MM.1S (cell line): ENCODE measurements at regions not wholly inside any gene's neighbourhood (a gene's known extent, or its start where the extent isn't known, plus 50 kb on each side); places are given as distances from the start of the nearest gene placed in this dataset.

Experiments used
- DNase-seq: peaks from one replicate; pipeline ENCODE4 v3.0.0-alpha.2; 2015
- H2AFZ ChIP-seq: fragments of 300-600 bp; sonication (generic); 2 replicates; pipeline ENCODE4 v1.6.0; 2016; ENCODE audit warnings: antibody characterized with exemption, low read length
- H3F3A ChIP-seq: fragments of 300-600 bp; sonication (generic); 2 replicates; pipeline ENCODE4 v1.6.1; 2016; ENCODE audit warnings: mild to moderate bottlenecking, antibody characterized with exemption, low read length, moderate library complexity, mixed read lengths; ENCODE audit not compliant: insufficient read depth
- H3K27ac ChIP-seq: fragments of 300-600 bp; sonication (generic); 2 replicates; pipeline ENCODE4 v1.5.1; 2016; ENCODE audit warnings: mild to moderate bottlenecking, low read length
- H3K27me3 ChIP-seq: fragments of 300-600 bp; sonication (generic); replicated peaks from 2 replicates; pipeline ENCODE4 v1.6.0; 2016; ENCODE audit warnings: low read length; ENCODE audit not compliant: insufficient read depth
- H3K36me3 ChIP-seq: fragments of 300-600 bp; sonication (generic); replicated peaks from 2 replicates; pipeline ENCODE4 v1.6.1; 2016; ENCODE audit warnings: mild to moderate bottlenecking, low read length, mixed read lengths; ENCODE audit not compliant: insufficient read depth
- H3K4me1 ChIP-seq: fragments of 300-600 bp; sonication (generic); 2 replicates; pipeline ENCODE4 v1.6.1; 2016; ENCODE audit warnings: low read length, mixed read lengths
- H3K4me2 ChIP-seq: fragments of 300-600 bp; sonication (generic); 2 replicates; pipeline ENCODE4 v1.6.0; 2016; ENCODE audit warnings: low read depth, low read length
- H3K4me3 ChIP-seq: fragments of 300-600 bp; sonication (generic); 2 replicates; pipeline ENCODE4 v1.5.1; 2016; ENCODE audit warnings: low read length, mixed read lengths
- H3K79me2 ChIP-seq: fragments of 300-600 bp; sonication (generic); 2 replicates; pipeline ENCODE4 v1.6.1; 2016; ENCODE audit warnings: mixed run types, low read length, mixed read lengths
- H3K9ac ChIP-seq: fragments of 300-600 bp; sonication (generic); 2 replicates; pipeline ENCODE4 v1.6.1; 2016; ENCODE audit warnings: low read length, mixed read lengths
- H3K9me2 ChIP-seq: fragments of 300-600 bp; sonication (generic); replicated peaks from 2 replicates; pipeline ENCODE4 v1.6.1; 2016; ENCODE audit warnings: mild to moderate bottlenecking, low read length, mixed read lengths; ENCODE audit not compliant: insufficient read depth
- H3K9me3 ChIP-seq: fragments of 300-600 bp; sonication (generic); replicated peaks from 2 replicates; pipeline ENCODE4 v1.6.1; 2016; ENCODE audit warnings: mild to moderate bottlenecking, low read length, mixed read lengths; ENCODE audit not compliant: insufficient read depth
- H4K20me1 ChIP-seq: fragments of 300-600 bp; sonication (generic); 2 replicates; pipeline ENCODE4 v1.6.1; 2016; ENCODE audit warnings: mild to moderate bottlenecking, low read length, moderate library complexity, mixed read lengths; ENCODE audit not compliant: insufficient read depth
- CTCF ChIP-seq: fragments of 300-600 bp; sonication (generic); IDR thresholded peaks from 2 replicates; pipeline ENCODE4 v1.5.1; 2016; ENCODE audit warnings: antibody characterized with exemption, low read length, mixed read lengths
- EZH2 ChIP-seq: fragments of 300-600 bp; sonication (generic); optimal IDR thresholded peaks from 2 replicates; pipeline ENCODE3; 2017; ENCODE audit warnings: low read depth, mild to moderate bottlenecking, antibody characterized with exemption, low read length, mixed read lengths
- EZH2phosphoT487 ChIP-seq: fragments of 300-600 bp; sonication (generic); IDR thresholded peaks from 2 replicates; pipeline ENCODE4 v1.6.1; 2018; ENCODE audit warnings: antibody characterized with exemption, low read length

DNA sequence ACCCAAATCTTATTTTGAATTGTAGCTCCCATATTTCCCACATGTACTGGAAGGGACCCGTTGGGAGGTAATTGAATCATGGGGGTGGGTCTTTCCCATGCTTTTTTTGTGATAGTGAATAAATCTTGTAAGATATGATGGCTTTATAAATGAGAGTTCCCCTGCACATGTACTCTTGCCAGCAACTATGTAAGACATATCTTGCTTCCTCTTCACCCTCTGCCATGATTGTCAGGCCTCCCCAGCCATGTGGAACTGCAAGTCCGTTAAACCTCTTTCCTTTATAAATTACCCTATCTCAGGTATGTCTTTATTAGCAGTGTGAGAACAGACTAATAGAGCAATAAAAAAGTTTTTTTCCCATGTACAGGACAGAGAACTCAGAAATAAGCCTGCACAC lies 468.4 kb upstream of the SPHKAP start:
- no peaks in the 10 kb centered on the region for H3K79me2 ChIP-seq
- H3K27ac ChIP-seq = no peak overlapping the region
- TF ChIP-seq EZH2phosphoT487 (no peak), CTCF (no peak), EZH2 (no peak)
- H3K4me2 ChIP-seq = no peak overlapping the region
- no peak overlapping the region for H3K9ac ChIP-seq
- no peaks in the 10 kb centered on the region for H3K9me2 ChIP-seq
- H2AFZ ChIP-seq = no peak overlapping the region
- H3K4me1 ChIP-seq = no peaks in the 10 kb centered on the region
- H3F3A ChIP-seq = no peaks in the 10 kb centered on the region
- H3K9me3 ChIP-seq = no peaks in the 10 kb centered on the region
- no peaks in the 10 kb centered on the region for H4K20me1 ChIP-seq
- H3K36me3 ChIP-seq = no peaks in the 10 kb centered on the region
- no peak overlapping the region for H3K4me3 ChIP-seq
- no peaks in the 10 kb centered on the region for H3K27me3 ChIP-seq
- no peak for DNase-seq

- H3K9me2 ChIP-seq = no peaks in the 10 kb centered on the region
- TF ChIP-seq EZH2phosphoT487 = no peak
- TF ChIP-seq EZH2 = no peak
- TF ChIP-seq CTCF = no peak
- H3K4me2 ChIP-seq = no peak overlapping the region
- no peaks in the 10 kb centered on the region for H3K4me1 ChIP-seq
- no peaks in the 10 kb centered on the region for H3K9me3 ChIP-seq
- no peaks in the 10 kb centered on the region for H3F3A ChIP-seq
- no peaks in the 10 kb centered on the region for H4K20me1 ChIP-seq
- H3K27ac ChIP-seq = no peak overlapping the region
- no peaks in the 10 kb centered on the region for H3K36me3 ChIP-seq
- no peak overlapping the region for H3K4me3 ChIP-seq
- no peak overlapping the region for H3K9ac ChIP-seq
- H2AFZ ChIP-seq = no peak overlapping the region
- no peaks in the 10 kb centered on the region for H3K79me2 ChIP-seq
- DNase-seq = no peak
- H3K27me3 ChIP-seq = no peaks in the 10 kb centered on the region
Observed at GRCh38 chr2:228649447-228649846, 468.0 kb upstream of the SPHKAP start.

GRCh38 chr2:228648541-228648940 lies 467.1 kb upstream of the SPHKAP start:
- no peak overlapping the region for H3K27ac ChIP-seq
- no peak overlapping the region for H3K4me2 ChIP-seq
- H3K4me1 ChIP-seq = no peaks in the 10 kb centered on the region
- no peak overlapping the region for H2AFZ ChIP-seq
- no peaks in the 10 kb centered on the region for H3F3A ChIP-seq
- no peaks in the 10 kb centered on the region for H3K27me3 ChIP-seq
- H3K9me2 ChIP-seq = no peaks in the 10 kb centered on the region
- H3K36me3 ChIP-seq = no peaks in the 10 kb centered on the region
- H3K9ac ChIP-seq = no peak overlapping the region
- H3K4me3 ChIP-seq = no peak overlapping the region
- no peaks in the 10 kb centered on the region for H3K9me3 ChIP-seq
- H3K79me2 ChIP-seq = no peaks in the 10 kb centered on the region
- no peak for TF ChIP-seq EZH2
- TF ChIP-seq CTCF = no peak
- no peak for TF ChIP-seq EZH2phosphoT487
- no peaks in the 10 kb centered on the region for H4K20me1 ChIP-seq
- DNase-seq = no peak
